HT1080 (cell line): ENCODE measurements at regions not wholly inside any gene's neighbourhood (a gene's known extent, or its start where the extent isn't known, plus 50 kb on each side); places are given as distances from the start of the nearest gene placed in this dataset.
A peak's percentile ranks its signal among the peaks of the same experiment; 100 is the strongest.

Experiments
- DNase-seq: peaks from one replicate; pipeline ENCODE4 v3.0.0-alpha.2; 2015; ENCODE audit warnings: low read depth

DNA sequence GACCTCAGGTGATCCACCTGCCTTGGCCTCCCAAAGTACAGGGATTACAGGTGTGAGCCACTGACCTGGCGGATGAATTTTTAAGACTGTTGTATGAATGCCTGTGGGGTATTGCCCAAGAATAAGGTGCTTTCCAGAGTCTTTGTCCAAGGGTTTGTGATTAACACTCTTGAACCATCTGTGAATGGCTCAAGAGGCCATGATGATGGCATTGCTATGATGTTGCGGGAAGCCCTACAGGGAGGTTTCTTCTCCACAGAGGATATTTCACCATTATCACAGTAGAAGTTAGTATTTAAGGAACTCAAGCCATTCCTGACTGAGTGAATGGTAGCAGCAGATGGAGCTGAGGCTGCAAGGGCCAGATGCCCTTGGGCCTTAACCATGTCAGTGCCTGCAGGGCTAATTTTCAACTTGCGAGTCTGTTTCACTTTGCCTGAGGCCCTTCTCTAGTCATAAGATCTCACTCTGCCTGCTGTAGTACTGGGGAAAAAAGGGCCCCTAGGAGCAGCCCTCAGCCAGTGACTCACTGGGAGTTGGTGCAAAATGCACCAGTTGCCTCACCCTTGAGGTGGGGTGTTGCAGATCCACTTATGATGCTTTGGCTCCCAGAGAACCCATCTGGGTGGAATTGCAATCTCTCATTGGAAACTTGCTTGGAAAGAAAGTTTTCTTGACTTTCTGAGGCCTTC is 108.6 kb upstream of the FLRT2 start:
- peak; percentile 74 for DNase-seq

DNA sequence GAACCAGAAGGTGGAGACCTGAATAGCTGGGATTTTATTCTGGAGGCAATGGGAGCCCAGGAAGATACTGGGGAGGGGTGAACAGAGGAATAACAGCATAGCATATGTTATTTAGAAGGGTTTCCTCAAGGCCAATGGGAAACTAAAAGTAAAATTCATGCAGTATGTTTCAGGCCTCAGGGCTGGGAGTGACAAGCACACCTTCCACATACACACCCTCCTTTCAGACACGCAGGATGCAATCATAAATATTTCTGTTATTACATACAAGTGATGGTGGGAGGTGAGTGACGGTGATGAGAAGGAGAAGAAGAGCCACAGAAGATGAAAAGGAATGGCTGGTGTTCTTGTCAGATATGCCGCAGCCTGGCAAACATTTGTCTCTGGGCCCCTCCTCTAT is 106.1 kb upstream of the FLRT2 start:
- no peak for DNase-seq

DNA sequence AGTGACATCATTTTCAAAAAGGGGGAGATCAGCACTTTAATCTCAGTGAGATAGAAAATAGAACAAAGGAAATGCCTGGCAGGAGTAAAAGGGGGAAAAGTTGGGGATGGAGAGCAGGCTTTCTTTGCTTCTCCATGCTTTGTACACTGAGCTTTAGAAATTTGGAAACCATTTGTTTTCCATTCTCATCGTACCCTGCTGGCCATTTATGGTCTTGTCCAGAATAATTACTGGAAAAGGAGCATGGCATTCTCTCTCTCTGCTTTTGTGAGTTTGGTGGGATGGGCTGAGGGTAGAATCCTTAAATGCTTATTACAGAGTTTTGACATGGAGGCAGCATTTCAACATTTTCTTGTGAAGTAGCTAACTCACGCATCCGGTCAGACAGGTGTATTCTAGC is 104.4 kb upstream of the FLRT2 start:
- no peak for DNase-seq

DNA sequence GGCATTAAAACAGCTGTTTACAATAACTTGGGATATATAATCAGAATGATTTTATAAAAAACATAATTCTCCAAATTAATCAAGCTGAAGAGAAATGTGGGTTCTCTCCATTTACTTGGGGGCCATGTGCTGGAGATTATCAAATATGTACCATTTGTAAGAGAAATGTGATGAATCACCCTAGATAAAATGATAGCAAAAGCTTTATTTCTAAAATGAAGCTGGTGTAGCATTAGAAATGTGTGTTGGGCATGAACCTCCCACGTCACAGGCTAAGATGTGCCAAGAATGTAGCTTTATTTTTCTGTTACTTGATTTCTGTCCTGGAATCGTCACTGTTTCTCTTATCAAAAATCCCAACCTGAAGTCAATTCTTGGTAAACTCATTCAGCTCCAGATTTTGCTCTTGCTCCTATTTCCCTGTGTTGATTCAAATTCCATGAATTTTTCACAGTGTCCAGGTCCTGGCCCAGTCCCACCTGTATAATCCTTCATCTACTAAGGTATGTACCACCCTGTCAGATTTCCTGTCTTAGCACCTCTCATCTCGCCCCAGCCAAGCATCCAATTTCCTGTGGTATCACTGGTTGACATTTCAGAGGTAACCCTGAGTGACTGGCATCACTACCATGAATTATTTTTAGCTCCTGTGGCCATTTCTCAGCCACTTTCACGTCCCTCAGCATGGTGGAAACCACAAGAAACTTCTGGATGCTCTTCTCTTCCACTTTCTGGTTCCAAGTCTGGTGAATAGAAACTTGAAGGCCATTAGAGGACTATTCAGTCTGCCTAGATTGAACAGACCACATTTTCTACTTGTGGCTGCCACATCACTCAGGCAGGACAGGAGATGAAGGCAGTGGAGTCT is 103.6 kb upstream of the FLRT2 start:
- DNase-seq = no peak

DNA sequence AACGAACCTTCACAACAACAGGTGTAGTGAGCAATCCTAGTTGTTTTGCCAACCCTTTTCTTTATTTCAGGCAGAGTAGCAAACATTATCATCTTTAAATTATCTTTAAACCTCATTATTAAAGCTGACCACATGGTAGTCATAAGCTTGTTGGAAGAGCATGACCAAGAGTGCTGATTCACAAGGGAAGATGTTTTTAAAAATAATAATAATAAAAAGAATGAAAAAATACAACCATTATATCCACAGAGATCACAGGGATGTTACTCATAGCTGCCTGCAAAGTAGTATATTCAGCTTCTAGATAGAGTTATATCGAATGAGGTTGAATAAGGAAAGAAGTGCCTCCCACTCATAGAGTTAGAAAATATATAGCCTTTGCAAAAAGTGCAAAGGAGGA is 101.0 kb upstream of the FLRT2 start:
- no peak for DNase-seq

DNA sequence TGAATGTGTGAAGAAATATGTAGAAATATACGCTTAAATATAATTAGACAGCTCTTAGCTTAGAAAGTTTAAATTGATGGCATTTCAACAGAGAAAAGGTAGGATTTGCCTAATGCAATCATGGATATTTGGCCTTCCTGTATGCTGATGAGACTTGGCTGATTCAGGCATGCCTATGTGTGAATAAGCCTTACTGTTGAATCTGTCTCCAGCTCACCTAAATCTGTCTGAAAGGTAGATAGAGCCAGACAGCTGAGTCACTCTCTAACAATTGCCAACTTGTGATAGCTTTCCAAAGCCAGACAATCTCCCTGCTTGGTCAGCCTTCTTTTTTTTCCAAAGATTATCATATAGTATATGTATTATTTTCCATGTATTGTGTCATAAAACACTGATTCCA is 92.8 kb upstream of the FLRT2 start:
- peak; percentile 83 for DNase-seq

DNA sequence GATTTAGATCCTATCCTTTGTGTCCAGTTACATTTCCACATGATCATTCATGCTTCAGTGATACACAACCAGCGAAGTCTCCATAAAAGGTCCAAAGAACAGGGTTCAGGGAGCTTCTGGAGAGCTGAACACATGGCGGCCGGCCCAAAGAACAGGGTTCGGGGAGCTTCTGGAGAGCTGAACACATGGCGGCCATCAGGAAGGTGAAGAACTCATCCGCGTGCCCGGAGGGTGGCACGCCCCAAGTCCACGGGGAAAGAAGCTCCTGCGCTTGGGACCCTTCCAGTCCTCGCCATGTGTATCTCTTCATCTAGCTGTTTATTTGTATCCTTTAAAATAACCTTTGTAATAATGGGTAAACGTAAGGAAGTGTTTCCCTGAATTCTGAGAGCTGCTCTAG is 91.9 kb upstream of the FLRT2 start:
- no peak for DNase-seq

DNA sequence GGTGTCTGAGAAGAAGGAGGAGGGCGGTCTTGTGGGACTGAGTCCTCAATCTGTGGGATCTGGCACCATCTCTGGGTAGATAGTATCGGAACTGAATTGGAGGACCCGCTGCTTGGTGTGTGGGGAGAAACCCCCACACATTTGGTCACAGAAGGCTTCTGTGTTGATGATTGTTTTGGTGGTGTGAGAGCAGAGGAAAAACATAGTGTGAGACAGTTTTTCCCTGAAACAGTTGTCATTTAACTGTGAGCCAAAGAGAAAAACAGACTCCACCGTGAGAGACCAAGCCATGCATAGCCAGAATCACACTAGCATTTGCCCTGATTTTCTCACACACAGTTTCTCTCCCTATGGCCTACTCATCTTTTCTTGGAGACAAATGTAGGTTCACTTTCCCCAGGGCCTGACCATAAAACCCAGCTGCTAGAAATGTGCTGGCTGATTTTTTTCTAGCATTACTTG is 91.4 kb upstream of the FLRT2 start:
- no peak for DNase-seq

DNA sequence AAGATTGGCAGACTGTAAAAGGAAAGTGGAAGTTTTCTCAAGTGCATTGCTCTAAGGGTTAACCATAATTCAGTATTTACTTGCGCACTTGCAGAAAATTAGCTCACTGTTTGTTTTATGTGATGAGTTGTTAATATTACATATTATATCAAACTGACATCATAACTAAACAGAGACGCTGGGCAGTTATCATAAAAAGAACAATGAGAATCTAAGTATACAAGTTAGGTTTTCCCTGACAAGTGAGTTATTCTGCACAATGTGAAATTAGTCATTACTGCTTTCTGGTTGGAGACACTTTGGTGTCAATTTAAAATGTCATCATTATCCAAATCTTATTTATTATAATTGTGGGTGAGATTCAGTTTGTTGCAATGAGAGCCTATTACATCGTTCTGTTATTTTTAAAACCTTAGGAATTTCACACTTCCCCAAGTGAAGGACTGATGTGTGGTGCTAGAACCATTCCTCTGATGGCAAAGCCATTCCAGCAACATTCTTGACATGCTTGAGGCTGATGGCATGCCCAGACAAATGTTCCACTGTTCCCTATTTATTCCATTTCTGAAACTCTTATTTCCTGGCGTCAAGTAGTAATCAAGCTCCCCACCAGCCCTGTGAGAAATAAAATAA is 90.1 kb upstream of the FLRT2 start:
- peak; percentile 23 for DNase-seq

DNA sequence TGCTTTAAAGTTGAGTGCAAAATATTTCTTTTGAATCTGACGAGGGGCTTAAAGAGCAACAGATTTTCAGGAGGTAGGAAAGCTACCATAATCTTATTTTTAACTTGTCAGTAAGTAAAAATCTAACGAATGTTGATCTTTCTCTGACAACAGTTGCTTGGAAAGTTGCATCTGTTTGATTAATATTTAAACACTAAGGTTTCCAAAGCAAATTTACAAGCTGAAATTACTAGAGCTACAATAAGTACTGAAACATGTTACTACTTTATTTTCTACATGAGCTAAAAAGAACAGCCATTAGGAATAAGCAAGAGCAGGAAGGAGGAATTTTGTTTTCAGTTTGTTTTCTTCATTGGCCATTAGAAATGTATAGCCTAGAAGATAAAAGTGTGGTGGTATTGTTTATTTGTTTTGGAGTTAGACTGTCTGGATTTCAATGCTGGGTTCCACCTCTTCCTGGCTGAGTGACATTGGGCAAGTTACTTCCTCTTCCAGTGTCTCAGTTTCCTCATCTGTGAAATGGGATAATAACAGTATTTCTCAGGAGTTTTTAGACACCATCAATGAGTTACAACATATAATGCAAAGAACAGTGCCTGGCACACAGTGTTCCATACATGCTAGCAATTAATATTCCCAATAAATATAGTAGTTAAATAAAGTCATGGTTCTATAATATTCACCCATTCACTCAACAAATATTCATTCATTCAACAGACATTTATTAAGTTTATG is 87.9 kb upstream of the FLRT2 start:
- no peak for DNase-seq

DNA sequence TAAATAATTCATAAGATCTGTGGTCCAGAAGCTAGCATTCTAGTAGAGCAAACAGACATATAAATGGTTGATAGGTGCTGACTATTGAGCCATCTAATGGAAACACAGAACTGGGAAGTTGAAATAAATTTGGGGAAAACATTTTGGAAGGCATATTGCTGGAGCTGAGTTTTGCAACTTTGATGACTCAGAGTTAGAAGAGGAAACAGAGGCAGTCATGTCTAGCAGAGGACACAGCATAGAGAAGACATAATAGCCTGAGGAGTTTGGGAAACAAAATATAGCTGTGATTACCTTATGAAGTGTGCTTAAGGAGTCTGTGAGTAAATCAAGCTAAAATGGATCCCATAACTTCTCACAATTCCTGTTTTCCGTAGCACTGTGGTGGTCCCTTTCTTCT is 86.9 kb upstream of the FLRT2 start:
- DNase-seq = no peak

DNA sequence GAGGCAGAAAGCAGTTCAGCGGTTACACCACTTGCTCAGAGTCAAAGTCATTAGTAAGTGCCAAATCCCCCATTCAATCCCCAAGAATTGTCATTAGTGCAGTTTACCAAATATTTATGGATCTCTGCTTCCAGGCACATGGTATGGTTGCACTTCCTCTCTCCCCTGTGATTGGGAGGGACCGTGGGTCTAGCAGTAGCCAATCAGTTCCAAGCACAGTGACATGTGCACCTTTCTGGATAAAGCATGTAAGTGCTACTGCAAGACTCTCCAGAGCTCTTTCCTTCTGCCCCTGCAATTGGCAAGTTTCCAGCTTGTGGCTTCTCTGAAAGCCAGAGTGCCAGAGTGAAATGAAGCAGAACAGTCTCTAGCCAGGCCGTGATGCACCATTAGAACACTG is 85.3 kb upstream of the FLRT2 start:
- DNase-seq = peak; percentile 41

DNA sequence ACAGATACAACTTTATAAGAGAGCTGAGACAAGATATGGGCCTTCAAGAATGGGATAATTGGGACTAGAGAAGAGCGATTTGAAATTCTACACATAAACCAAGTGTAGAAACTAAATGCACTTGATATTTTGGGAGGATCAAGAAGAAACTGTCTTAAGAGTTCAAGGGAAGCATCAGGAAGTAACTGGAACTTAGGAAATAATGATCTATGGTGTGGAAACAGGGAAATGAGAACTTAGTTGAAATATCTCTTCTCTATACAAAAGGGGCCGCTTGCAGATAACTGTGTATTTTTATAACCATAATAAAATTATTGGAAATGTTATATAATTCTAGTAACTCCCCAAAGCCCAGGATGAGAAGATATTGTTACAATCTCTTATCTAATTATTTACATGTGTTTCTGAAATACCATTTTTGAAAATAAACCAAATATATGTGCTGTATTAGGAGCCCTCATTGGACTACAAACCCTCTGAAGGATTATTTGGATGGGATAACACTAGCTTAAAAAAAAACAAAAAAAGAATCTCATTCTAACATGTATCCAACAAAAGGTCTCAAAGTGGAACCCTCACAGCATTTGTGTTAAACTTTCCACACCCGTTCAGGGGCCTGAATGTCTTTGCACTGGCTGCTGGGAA is 84.7 kb upstream of the FLRT2 start:
- DNase-seq = no peak

DNA sequence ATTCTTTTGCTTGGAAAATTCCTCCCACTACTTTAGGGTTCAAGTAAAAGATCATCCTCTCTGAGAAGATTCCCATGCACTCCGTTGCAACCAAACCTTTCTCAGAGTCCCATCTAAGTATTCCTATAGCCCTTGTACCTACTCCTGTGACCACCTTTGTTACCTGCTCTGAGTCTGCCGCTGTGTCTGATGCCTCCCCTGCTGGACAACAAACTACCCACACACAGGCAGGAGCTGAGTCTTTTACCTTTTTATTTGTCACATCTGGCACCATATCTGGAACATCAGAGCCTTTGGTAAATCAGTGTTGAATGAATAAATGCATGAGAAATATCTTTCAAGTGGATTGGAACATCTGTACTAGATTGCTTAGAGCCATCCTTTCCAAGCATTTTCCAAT is 82.1 kb upstream of the FLRT2 start:
- no peak for DNase-seq

DNA sequence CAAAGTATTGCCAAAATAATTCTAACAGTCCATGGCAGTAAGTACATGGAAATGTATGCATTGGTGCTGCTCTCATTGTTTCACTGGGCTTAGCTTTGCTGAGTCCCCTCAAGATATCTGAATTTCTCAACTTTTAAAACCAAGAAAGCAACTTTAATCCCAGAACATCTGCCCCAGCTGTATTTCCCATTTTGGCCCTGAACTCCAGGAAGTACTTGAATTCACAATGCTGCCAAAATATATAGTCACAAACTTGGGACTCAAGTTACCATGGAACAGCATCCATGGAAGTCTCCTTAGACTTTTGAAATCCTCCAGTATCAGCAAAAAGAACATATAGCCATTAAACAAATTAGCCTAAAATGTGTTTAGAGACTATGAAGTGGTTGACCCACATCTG is 78.5 kb upstream of the FLRT2 start:
- no peak for DNase-seq

DNA sequence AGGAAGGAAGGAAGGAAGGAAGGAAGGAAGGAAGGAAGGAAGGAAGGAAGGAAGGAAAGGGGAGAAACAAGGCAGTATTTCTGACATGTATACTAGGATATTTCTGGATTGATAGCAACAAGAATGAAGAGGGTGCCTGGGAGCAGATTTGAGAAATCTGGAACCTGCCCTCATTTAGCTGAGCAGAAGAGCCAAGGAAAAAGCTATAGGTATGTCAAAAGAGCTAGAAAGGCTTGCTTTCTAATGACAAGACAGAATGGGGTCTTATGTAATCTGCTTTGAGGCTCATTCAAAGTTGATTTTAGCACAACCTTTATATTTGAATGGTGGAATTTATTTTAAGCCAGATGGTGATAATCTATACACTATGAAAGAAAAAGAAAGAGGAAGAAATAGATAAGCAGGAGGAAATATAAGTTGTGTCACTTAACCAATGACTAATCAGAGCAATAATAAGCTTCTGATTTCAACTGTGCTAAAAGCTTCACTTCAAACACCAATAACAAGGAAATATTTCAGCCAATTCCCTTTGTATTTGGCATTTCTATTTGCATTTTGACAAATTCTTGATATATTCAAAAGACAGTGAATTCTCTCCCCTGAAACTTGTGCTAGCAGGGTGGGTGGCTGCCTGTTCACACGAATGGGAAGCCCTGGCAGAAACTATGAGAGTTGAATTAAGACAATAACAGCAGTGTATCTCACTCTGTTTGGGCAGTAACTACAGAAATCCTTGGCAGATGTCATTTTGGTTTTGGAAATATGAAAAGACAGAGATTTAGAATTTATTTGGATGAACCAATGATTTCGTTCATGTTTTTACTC is 76.3 kb upstream of the FLRT2 start:
- DNase-seq = no peak

DNA sequence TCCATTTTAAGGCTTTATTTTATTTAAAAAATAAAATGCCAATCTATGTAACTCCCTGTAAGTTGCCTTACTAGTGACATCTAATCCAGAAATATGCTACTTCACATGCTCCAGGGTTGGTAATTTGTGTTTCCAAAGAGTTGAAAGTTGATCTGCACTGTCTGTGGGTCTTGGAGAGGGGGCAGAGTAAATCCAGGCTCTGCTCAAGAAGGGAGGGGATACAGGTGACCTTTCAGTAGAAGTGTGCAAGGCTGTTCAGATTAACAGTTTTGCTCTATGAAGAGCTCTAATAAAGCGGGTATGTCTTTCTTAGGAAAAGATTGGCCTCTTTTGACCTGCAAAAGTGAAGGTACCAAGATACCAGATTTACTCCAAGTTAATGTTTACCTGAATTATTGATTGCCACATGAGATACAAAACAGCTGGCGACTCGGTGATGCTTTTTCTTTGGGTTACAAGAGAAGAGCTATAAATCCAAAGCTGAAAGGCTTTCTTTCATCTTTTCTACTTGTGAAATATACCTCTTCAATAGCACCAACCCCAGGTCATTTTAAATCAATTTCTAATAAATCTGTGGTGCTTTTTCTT is 75.6 kb upstream of the FLRT2 start:
- no peak for DNase-seq

DNA sequence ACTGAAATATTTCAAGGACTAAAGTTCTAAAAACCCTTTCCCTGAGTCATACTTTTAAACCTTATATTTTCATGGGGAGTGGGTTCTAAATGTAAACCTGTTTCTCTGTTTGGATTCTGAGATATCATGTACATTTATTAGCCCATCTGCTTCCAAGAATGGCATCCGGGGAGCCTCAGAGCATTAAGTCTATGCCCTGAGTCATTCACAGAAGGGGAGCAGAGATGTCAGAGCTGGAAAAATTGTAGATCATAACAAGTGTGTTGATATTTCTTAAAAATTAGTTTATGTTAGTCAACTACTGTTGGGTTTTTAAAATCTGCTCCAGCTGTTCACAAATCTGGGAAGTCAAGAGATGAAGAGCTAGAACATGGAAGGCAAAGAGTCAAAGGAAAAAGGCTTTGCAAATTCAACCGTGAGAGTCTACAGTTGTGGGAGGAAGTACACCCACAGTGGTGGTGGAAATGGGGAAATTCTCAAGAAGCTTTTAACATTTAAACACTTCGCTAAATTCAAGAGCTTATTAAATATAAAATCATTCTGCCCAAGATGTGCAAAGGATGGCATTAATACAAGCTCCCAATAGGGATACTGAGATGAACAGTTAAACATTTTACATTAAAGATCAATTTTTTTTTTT is 70.5 kb upstream of the FLRT2 start:
- DNase-seq = no peak

DNA sequence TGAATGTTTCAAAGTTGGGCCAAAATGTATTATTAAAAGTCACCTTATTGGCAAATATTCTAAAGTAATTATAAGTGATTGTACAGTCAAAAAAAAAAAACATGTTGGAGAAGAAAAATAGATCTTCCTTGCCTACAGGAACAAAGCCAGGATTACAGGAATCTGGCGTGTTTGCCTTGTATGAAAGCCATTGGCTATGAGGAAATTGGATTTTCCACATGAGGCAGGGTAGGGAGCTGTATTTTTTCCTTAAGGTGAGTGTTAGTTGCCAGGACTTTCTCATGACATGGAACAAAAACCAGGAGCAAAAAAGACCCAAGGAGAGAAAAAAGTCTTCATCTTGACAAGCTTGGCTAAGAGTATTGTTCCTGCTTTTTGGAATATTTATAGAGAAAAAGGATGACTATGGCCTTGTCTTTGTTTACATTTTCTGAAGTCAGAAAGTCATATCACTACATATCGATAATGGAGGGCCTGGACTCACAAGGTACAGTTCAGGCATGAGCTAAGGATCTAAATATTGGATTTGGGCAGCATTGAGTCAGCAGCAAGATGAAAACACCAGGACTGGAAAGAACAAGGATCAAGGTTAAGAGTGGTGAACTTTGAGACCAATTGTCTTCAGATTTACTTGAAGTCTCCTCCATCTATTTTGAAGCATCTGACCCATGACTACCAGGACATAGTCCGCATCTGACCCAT is 68.4 kb upstream of the FLRT2 start:
- DNase-seq = no peak
